H9 (cell line): ENCODE measurements at regions not wholly inside any gene's neighbourhood (a gene's known extent, or its start where the extent isn't known, plus 50 kb on each side); places are given as distances from the start of the nearest gene placed in this dataset.

ENCODE experiments used
- DNase-seq: peaks from one replicate; pipeline ENCODE4 v3.0.0-alpha.2; 2017
- H2AFZ ChIP-seq: one replicate; pipeline ENCODE4 v1.6.1; 2013; ENCODE audit warnings: mild to moderate bottlenecking, low read length, control low read depth, moderate library complexity
- H2AK5ac ChIP-seq: 2 replicates; pipeline ENCODE4 v1.6.1; 2013; ENCODE audit warnings: low read length, control low read depth, mixed read lengths; ENCODE audit not compliant: insufficient read length
- H2BK120ac ChIP-seq: one replicate; pipeline ENCODE4 v1.6.1; 2013; ENCODE audit warnings: low read depth, mild to moderate bottlenecking, low read length, control low read depth, inconsistent platforms; ENCODE audit not compliant: poor library complexity, severe bottlenecking
- H2BK12ac ChIP-seq: 2 replicates; pipeline ENCODE4 v1.6.1; 2013; ENCODE audit warnings: low read length, control low read depth, mixed read lengths, low read depth; ENCODE audit not compliant: insufficient read length
- H2BK15ac ChIP-seq: 2 replicates; pipeline ENCODE4 v1.6.1; 2013; ENCODE audit warnings: low read depth, low read length, control low read depth
- H2BK20ac ChIP-seq: one replicate; pipeline ENCODE4 v1.6.1; 2013; ENCODE audit warnings: low read depth, mild to moderate bottlenecking, low read length, control low read depth, inconsistent platforms; ENCODE audit not compliant: poor library complexity, severe bottlenecking
- H2BK5ac ChIP-seq: 2 replicates; pipeline ENCODE4 v1.6.1; 2013; ENCODE audit warnings: low read length, control low read depth, mixed read lengths; ENCODE audit not compliant: insufficient read length
- H3K14ac ChIP-seq: 2 replicates; pipeline ENCODE4 v1.6.1; 2013; ENCODE audit warnings: low read length, control low read depth; ENCODE audit not compliant: insufficient read depth
- H3K18ac ChIP-seq: 2 replicates; pipeline ENCODE4 v1.6.1; 2013; ENCODE audit warnings: low read depth, mild to moderate bottlenecking, mixed read lengths, low read length, control low read depth; ENCODE audit not compliant: insufficient read length
- H3K23ac ChIP-seq: 2 replicates; pipeline ENCODE4 v1.6.1; 2013; ENCODE audit warnings: low read length, control low read depth, mixed read lengths, low read depth; ENCODE audit not compliant: insufficient read length
- H3K23me2 ChIP-seq: 2 replicates; pipeline ENCODE4 v1.6.1; 2013; ENCODE audit warnings: low read depth, mild to moderate bottlenecking, mixed read lengths, low read length, control low read depth; ENCODE audit not compliant: insufficient read length, poor library complexity, severe bottlenecking
- H3K27ac ChIP-seq: 2 replicates; pipeline ENCODE4 v1.5.1; 2013; ENCODE audit warnings: low read length, control low read depth, mixed read lengths, low read depth; ENCODE audit not compliant: insufficient read length
- H3K27me3 ChIP-seq: 2 replicates; pipeline ENCODE4 v1.6.1; 2013; ENCODE audit warnings: low read length, control low read depth, inconsistent platforms; ENCODE audit not compliant: insufficient read depth
- H3K4ac ChIP-seq: 2 replicates; pipeline ENCODE4 v1.6.1; 2013; ENCODE audit warnings: low read depth, mild to moderate bottlenecking, control low read depth, inconsistent platforms, low read length, moderate library complexity
- H3K4me1 ChIP-seq: 2 replicates; pipeline ENCODE4 v1.6.1; 2013; ENCODE audit warnings: low read length, control low read depth, inconsistent platforms; ENCODE audit not compliant: insufficient read depth
- H3K4me2 ChIP-seq: 2 replicates; pipeline ENCODE4 v1.6.1; 2013; ENCODE audit warnings: low read length, control low read depth, mixed read lengths; ENCODE audit not compliant: insufficient read length, insufficient read depth
- H3K56ac ChIP-seq: 2 replicates; pipeline ENCODE4 v1.6.1; 2013; ENCODE audit warnings: low read depth, mild to moderate bottlenecking, mixed read lengths, low read length, control low read depth; ENCODE audit not compliant: insufficient read length
- H3K79me1 ChIP-seq: 2 replicates; pipeline ENCODE4 v1.6.1; 2013; ENCODE audit warnings: low read depth, mild to moderate bottlenecking, moderate library complexity, low read length, control low read depth, inconsistent platforms; ENCODE audit not compliant: insufficient read depth, poor library complexity, severe bottlenecking
- H3K79me2 ChIP-seq: 2 replicates; pipeline ENCODE4 v1.6.1; 2013; ENCODE audit warnings: low read length, control low read depth, inconsistent platforms; ENCODE audit not compliant: insufficient read depth
- H3K9ac ChIP-seq: 2 replicates; pipeline ENCODE4 v1.6.1; 2013; ENCODE audit warnings: low read length, control low read depth, mixed read lengths; ENCODE audit not compliant: insufficient read length; ENCODE audit errors: extremely low read depth
- H3K9me3 ChIP-seq: one replicate; pipeline ENCODE4 v1.6.1; 2013; ENCODE audit warnings: low read depth, low read length, inconsistent platforms; ENCODE audit not compliant: control insufficient read depth
- H3T11ph ChIP-seq: one replicate; pipeline ENCODE4 v1.6.1; 2013; ENCODE audit warnings: mild to moderate bottlenecking, low read length, control low read depth, inconsistent platforms
- H4K20me1 ChIP-seq: one replicate; pipeline ENCODE4 v1.6.1; 2013; ENCODE audit not compliant: control insufficient read depth, insufficient read length, insufficient read depth
- H4K5ac ChIP-seq: 2 replicates; pipeline ENCODE4 v1.6.1; 2013; ENCODE audit warnings: low read depth, mild to moderate bottlenecking, mixed read lengths, low read length, control low read depth; ENCODE audit not compliant: insufficient read length
- H4K8ac ChIP-seq: replicated peaks from 2 replicates; pipeline ENCODE4 v1.6.1; 2013; ENCODE audit warnings: low read length, control low read depth, mixed read lengths, low read depth; ENCODE audit not compliant: insufficient read length
- H4K91ac ChIP-seq: 2 replicates; pipeline ENCODE4 v1.6.1; 2013; ENCODE audit warnings: low read depth, mild to moderate bottlenecking, moderate library complexity, mixed read lengths, low read length, control low read depth; ENCODE audit not compliant: insufficient read length
- H3K27ac Mint-ChIP-seq, 3 experiments: 2 replicates in 2 of 3; 3 replicates in 1 of 3; pipeline ENCODE4 v1.8.0; 2020 to 2021; ENCODE audit warnings: mixed read lengths in 3 of 3, mild to moderate bottlenecking in 1 of 3, moderate library complexity in 1 of 3
- H3K27me3 Mint-ChIP-seq: 2 replicates; pipeline ENCODE4 v1.8.0; 2021; ENCODE audit warnings: low read depth, mild to moderate bottlenecking, moderate library complexity, mixed read lengths
- H3K36me3 Mint-ChIP-seq, 3 experiments: 2 replicates in 2 of 3; 3 replicates in 1 of 3; pipeline ENCODE4 v1.8.0; 2020 to 2021; ENCODE audit warnings: low read depth in 3 of 3, mixed read lengths in 3 of 3; ENCODE audit not compliant: insufficient read depth in 1 of 3
- H3K4me1 Mint-ChIP-seq, 2 experiments: 2 replicates each; pipeline ENCODE4 v1.8.0; 2020; ENCODE audit warnings: mixed read lengths in 2 of 2
- H3K4me3 Mint-ChIP-seq, 2 experiments: 2 replicates in 1 of 2; 3 replicates in 1 of 2; pipeline ENCODE4 v1.8.0; 2020 to 2021; ENCODE audit warnings: mild to moderate bottlenecking in 2 of 2, mixed read lengths in 2 of 2, moderate library complexity in 1 of 2
- H3K9me3 Mint-ChIP-seq, 2 experiments: 2 replicates in 1 of 2; 3 replicates in 1 of 2; pipeline ENCODE4 v1.8.0; 2020; ENCODE audit warnings: mild to moderate bottlenecking in 2 of 2, mixed read lengths in 2 of 2, moderate library complexity in 1 of 2
- CTCF ChIP-seq: fragments of 200-600 bp; sonication (generic); conservative IDR thresholded peaks from 3 replicates; pipeline ENCODE4 v1.8.0; 2021; ENCODE audit warnings: antibody characterized with exemption, mild to moderate bottlenecking
- WGBS: extraction: QIAGEN DNeasy Blood & Tissue Kit; methylation state at CpG from one replicate; pipeline ENCODE4 v1.1.7; 2013; ENCODE audit warnings: missing lambda C conversion rate, low lambda C conversion rate, mixed read lengths; ENCODE audit not compliant: insufficient read length; ENCODE audit errors: extremely low coverage; 5-methylcytosine and 5-hydroxymethylcytosine counted together

DNA sequence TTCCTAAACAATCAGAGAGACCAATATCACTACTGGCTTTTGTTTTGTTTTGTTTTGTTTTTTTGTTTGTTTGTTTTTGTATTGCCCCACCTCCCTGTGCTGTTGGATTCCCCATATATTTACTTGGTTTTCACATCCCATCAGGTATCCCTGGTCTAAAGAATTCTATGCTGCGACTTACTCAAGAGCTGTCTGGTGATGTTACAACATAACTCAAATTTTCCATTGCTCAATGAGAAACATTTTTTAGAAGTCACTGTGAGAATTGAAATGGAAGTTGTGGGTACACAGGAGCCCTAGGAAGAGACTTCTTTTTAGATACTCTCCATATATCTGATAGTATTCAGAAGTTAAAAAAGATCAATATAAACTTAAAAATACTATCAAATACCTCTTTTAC, 181.4 kb downstream of the KLF5 start:
- H2AFZ ChIP-seq: no peak overlapping the region
- H3K9me3 ChIP-seq: no peaks in the 10 kb centered on the region
- H3K4me1 ChIP-seq: no peaks in the 10 kb centered on the region
- H3K9ac ChIP-seq: no peak overlapping the region
- no peak overlapping the region for H4K5ac ChIP-seq
- no peak overlapping the region for H2BK12ac ChIP-seq
- no peaks in the 10 kb centered on the region for H3K23me2 ChIP-seq
- H3K27me3 Mint-ChIP-seq: no peaks in the 10 kb centered on the region
- H3K4me1 Mint-ChIP-seq: peaks cover 0 to 2% of the 10 kb centered on the region in 2 experiments; a peak in 2 of 4 replicates
- no peak for TF ChIP-seq CTCF
- no peak overlapping the region for H3T11ph ChIP-seq
- no peaks in the 10 kb centered on the region for H3K79me2 ChIP-seq
- no CpG with 5 or more reads among the region's 1 CpG for WGBS
- H3K79me1 ChIP-seq: no peaks in the 10 kb centered on the region
- no peaks in the 10 kb centered on the region for H3K9me3 Mint-ChIP-seq
- no peak overlapping the region for H2BK20ac ChIP-seq
- no peaks in the 10 kb centered on the region for H3K27me3 ChIP-seq
- no peak overlapping the region for H2AK5ac ChIP-seq
- no peak overlapping the region for H3K27ac ChIP-seq
- H3K4me3 Mint-ChIP-seq: no peak overlapping the region
- H2BK5ac ChIP-seq: no peak overlapping the region
- no peak overlapping the region; a peak in 1 of 7 replicates for H3K27ac Mint-ChIP-seq
- no peak overlapping the region for H4K91ac ChIP-seq
- no peak overlapping the region for H3K56ac ChIP-seq
- no peaks in the 10 kb centered on the region for H4K20me1 ChIP-seq
- H3K14ac ChIP-seq: no peak overlapping the region
- no peaks in the 10 kb centered on the region for H3K36me3 Mint-ChIP-seq
- no peak overlapping the region for H4K8ac ChIP-seq
- no peak overlapping the region for H3K23ac ChIP-seq
- H3K4me2 ChIP-seq: no peak overlapping the region
- H2BK120ac ChIP-seq: no peak overlapping the region
- no peak overlapping the region for H3K18ac ChIP-seq
- H2BK15ac ChIP-seq: no peak overlapping the region
- H3K4ac ChIP-seq: no peak overlapping the region
- DNase-seq: no peak
